ENCODE measurements at regions not wholly inside any gene's neighbourhood (a gene's known extent, or its start where the extent isn't known, plus 50 kb on each side); places are given as distances from the start of the nearest gene placed in this dataset.

DNA sequence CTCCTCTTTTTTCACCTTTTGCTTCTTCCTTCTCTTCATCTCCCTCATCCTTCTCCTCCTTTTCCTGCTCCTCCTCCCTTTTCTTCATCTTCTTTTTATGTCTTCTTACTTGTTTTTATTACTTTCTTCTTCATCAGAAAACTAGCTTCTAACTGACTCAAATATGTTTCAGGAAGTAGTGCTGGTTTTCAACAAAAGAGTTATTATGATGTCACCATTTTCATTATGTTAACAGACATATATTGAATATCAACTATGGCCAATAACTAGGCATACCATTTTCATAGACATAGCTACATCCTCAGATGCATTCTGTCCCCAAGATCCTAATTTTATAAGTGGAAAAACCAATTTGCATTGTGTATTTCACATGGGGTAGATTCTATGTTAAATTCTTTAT lies 252.9 kb upstream of the PAPPA start:
- Histone ChIP-seq H3K4me3 (no peak overlapping the region), H3K27me3 (no peaks in the 10 kb centered on the region), H3K27ac (no peak overlapping the region), H3K9me3 (no peaks in the 10 kb centered on the region), H3K36me3 (no peaks in the 10 kb centered on the region), H3K4me1 (no peaks in the 10 kb centered on the region)
- no peak for DNase-seq
- TF ChIP-seq CTCF (IDR thresholded peaks at IDR 0.05) (no peak), EP300 (IDR thresholded peaks at IDR 0.05) (no peak), POLR2A (IDR thresholded peaks at IDR 0.05) (no peak), POLR2AphosphoS5 (IDR thresholded peaks at IDR 0.05) (no peak)
- ATAC-seq (ENCODE audit: low FRiP score in 2 of 2): no peak

GRCh38 chr9:115910959-115911358 lies 242.6 kb upstream of the PAPPA start:
- no peak for DNase-seq
- WGBS, 2 donors: 93% methylated on average over 2 of the region's 2 CpGs

DNA sequence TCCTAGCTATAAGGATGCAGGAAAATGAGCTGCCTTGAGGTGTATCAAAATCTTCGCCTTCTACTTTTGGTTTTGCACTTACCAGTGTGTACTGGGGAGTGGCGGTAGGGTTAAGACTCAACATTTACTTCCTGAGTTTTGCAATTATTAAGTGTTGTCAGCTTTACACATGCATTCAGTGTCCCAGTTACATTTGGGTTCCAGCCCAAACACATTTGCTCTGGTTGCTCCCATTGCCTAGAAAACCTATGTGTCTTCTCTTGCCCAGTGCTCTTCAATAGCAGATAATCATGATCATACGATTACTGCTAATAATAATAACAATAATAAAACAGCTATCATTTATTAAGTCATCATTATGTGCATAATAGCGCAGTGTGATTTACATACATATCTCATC lies 241.5 kb upstream of the PAPPA start:
- Histone ChIP-seq H3K27me3 (no peaks in the 10 kb centered on the region), H3K4me1 (no peaks in the 10 kb centered on the region), H3K27ac (no peak overlapping the region), H3K4me3 (no peak overlapping the region), H3K9me3 (no peaks in the 10 kb centered on the region), H3K36me3 (no peaks in the 10 kb centered on the region)
- WGBS, 2 donors: 64 to 78% methylated on average over 4 of the region's 4 CpGs
- DNase-seq (no peak), ATAC-seq (ENCODE audit: low FRiP score in 2 of 2) (no peak)
- TF ChIP-seq EP300 (IDR thresholded peaks at IDR 0.05) (no peak), POLR2AphosphoS5 (IDR thresholded peaks at IDR 0.05) (no peak), CTCF (IDR thresholded peaks at IDR 0.05) (no peak), POLR2A (IDR thresholded peaks at IDR 0.05) (no peak)

More at GRCh38 chr9:115910959-115911358, 242.6 kb upstream of the PAPPA start:
- H3K4me3 ChIP-seq: no peak overlapping the region
- H3K27me3 ChIP-seq: no peaks in the 10 kb centered on the region
- no peaks in the 10 kb centered on the region for H3K4me1 ChIP-seq
- H3K36me3 ChIP-seq: no peaks in the 10 kb centered on the region
- H3K27ac ChIP-seq: no peak overlapping the region
- ATAC-seq (ENCODE audit: low FRiP score in 2 of 2): no peak
- H3K9me3 ChIP-seq: no peaks in the 10 kb centered on the region
- TF ChIP-seq CTCF (IDR thresholded peaks at IDR 0.05) (no peak), EP300 (IDR thresholded peaks at IDR 0.05) (no peak), POLR2AphosphoS5 (IDR thresholded peaks at IDR 0.05) (no peak), POLR2A (IDR thresholded peaks at IDR 0.05) (no peak)

GRCh38 chr9:115913696-115914095 lies 239.9 kb upstream of the PAPPA start:
- DNase-seq: no peak
- Histone ChIP-seq H3K4me3 (no peak overlapping the region), H3K27ac (no peak overlapping the region), H3K36me3 (no peaks in the 10 kb centered on the region), H3K27me3 (no peaks in the 10 kb centered on the region), H3K4me1 (no peaks in the 10 kb centered on the region), H3K9me3 (no peaks in the 10 kb centered on the region)
- WGBS, 2 donors: 69 to 80% methylated on average over 3 of the region's 3 CpGs
- no peak for ATAC-seq (ENCODE audit: low FRiP score in 2 of 2)
- no peak for TF ChIP-seq EP300 (IDR thresholded peaks at IDR 0.05)
- TF ChIP-seq POLR2AphosphoS5 (IDR thresholded peaks at IDR 0.05): no peak
- no peak for TF ChIP-seq POLR2A (IDR thresholded peaks at IDR 0.05)

GRCh38 chr9:115914291-115914690 lies 239.3 kb upstream of the PAPPA start:
- DNase-seq: no peak
- no peaks in the 10 kb centered on the region for H3K9me3 ChIP-seq
- no peak overlapping the region for H3K4me3 ChIP-seq
- ATAC-seq (ENCODE audit: low FRiP score in 2 of 2): no peak
- no peaks in the 10 kb centered on the region for H3K4me1 ChIP-seq
- H3K27me3 ChIP-seq: no peaks in the 10 kb centered on the region
- no peak overlapping the region for H3K27ac ChIP-seq
- H3K36me3 ChIP-seq: no peaks in the 10 kb centered on the region
- WGBS, 2 donors: 80 to 81% methylated on average over 5 of the region's 5 CpGs
- TF ChIP-seq CTCF (IDR thresholded peaks at IDR 0.05): no peak
- TF ChIP-seq POLR2A (IDR thresholded peaks at IDR 0.05): no peak
- no peak for TF ChIP-seq POLR2AphosphoS5 (IDR thresholded peaks at IDR 0.05)
- no peak for TF ChIP-seq EP300 (IDR thresholded peaks at IDR 0.05)

Measured in upper lobe of left lung (tissue), 6 donors.